ENCODE measurements at regions not wholly inside any gene's neighbourhood (a gene's known extent, or its start where the extent isn't known, plus 50 kb on each side); places are given as distances from the start of the nearest gene placed in this dataset.
"Not testable (repeated sequence)": the region's sequence is repeated elsewhere in the genome, so short reads cannot be mapped to it uniquely, and the experiment has no call there.

DNA sequence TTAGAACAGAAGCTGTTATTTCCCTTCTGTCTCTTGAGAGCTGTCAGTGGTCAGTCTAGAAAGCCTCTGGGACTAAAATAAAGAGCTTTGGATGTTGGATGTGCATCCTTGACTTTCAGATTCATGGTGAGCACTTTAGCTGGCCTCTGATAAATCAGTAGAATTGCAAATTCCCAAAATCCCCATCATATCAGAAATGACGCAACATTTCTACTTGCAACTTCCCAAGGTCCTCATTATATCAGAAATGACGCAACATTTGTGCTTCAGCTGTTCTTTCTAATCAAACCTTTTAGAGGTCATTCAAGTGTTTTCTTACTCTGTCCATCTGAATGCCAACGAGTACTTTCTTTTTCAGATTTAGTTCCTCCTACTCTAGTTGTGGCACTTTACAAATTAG lies 167.3 kb upstream of the MOCS2 start:
- DNase-seq, result no peak

DNA sequence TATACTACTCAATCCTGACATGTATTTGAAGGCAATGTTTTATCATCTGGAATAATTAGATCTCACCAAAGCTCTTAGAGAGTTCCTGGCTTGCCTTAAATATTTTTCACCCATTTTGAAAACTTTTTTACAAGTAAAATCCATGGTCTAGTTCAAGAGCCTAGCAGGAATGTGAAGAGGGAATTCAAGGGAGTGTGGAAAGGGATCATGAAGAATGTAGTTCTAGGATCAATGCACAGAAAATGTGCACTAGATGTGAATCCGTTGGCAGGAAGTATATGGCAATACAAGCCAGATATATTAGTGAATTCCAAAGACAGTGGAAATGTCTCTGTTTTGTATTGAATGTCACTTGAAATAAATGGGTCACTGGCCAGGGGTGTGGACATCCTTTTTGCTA lies 167.9 kb upstream of the MOCS2 start:
- DNase-seq, result no peak

DNA sequence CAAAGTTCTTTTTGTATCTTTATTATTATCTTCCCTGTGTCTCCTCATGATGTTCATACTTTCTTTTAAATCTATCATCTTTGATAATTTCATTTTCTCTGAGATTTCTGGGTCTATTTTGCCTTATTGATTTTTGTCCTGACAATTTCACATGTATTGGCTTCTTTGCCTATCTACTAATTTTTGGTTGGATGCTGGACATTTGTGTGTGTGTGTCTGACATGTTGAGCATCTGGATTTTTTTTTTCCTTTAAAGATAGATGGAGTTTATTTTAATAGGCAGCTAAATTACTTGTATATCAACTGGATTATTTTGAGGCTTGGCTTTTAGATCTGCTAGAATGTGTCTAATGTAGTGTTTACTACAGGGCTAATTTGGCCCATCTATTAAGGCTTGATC lies 178.0 kb upstream of the MOCS2 start:
- DNase-seq, result no peak

DNA sequence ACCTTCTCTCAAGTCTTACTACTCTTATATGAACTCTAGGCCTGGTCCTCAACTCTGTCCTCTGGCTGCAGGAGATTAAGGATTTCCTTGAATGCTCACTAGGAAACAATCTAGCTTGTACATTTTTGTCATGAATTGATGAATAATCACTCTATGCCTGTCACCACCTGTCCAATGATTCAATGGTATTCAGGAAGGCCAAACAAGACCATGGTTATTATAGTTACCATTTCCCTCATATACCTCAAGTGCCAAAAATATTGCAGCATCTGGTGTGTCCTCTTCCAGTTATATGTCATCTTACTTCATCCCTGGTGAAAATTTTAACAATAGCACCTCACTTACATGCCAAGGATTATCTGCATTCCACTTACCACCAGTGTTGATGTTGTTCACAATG lies 179.0 kb upstream of the MOCS2 start:
- DNase-seq, result no peak

DNA sequence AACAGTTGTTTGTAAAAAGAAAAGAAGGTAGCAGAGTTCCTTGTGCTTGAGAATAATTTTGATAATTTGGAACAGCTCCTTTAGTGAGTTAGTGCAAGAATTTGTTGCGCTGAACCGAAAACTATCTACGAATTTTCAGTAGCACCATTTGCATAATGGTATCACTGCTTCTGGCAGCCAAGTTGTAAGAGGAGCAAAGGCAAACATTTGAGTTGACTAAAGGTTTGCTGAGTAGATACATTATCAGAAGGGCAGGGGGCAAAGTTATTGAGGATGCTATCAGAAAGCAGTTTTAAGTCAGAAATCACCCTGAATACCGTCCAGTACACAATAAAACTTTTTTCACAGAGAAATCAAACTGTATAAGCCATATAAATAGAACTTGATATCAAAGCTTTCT lies 181.5 kb upstream of the MOCS2 start:
- DNase-seq, result no peak

DNA sequence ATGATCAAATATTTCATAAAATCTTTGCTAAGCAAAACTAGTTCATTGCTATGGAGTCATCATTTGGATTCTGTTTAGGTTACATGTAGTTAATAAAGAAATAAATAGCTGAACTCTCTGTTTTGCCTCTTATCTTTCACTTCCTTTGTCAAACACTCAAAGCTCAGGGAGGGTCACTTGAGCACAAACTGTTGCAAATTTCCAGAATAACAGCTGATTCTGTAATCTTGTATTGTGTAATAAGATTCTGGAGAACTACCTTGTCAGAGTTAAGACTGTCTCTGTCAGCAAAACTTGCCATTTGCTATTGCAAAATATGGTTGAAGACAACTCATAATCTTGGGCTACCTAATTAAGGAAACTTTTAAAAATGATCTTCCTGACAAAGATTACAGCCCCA lies 182.0 kb upstream of the MOCS2 start:
- peak; percentile 37 for DNase-seq

DNA sequence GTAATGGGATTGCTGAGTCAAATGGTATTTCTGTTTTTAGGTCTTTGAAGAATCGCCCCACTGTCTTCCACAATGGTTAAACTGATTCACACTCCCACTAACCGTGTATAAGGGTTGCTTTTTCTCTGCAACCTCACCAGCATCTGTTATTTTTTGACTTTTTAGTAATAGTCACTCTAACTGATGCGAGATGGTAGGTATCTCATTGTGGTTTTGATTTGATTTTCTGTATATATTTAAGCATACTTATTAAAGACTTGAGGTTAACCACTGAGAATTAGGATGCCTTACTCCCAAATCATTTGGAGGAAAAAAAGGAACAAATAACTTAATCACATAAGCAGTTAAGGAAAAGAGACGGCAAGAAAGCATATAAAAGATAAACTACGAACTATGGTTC lies 181.6 kb upstream of the FST start:
- DNase-seq, result no peak

DNA sequence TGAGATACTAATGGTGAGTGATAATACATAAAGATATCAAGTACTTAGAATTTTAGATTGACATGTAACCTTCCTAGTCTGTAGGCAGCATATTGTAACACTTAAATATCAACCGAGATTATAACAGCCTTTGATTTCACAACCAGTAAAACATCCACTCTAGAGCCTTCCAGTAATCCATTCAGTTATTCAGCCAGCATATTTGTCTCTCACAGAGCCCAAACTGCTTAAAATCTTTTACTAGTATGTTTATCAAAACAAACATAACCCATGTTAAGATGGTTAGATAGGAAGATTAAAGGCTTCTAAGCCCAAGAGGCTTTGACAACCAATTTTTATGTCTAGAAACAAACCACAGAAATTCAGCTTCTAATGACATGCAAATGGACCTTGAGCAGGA lies 177.9 kb upstream of the FST start:
- no peak for DNase-seq

DNA sequence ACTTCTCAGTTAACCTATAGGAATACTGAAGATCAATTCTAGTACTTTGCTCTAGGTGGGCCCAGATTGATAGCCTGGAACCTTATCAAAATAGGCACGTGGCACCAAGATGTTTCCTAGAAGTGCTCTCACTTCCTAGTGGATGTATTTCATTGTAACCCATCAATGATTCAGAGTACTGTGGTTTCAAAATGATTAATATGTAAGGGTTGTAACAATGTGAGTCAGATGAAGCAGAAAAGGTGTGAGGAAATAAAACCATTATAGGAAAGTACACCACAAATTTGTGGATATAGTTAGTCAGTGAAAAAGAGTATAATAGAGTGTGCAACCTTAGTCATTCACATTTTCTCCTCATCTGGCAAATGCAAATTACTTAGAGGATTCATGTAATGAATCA lies 177.3 kb upstream of the FST start:
- no peak for DNase-seq

DNA sequence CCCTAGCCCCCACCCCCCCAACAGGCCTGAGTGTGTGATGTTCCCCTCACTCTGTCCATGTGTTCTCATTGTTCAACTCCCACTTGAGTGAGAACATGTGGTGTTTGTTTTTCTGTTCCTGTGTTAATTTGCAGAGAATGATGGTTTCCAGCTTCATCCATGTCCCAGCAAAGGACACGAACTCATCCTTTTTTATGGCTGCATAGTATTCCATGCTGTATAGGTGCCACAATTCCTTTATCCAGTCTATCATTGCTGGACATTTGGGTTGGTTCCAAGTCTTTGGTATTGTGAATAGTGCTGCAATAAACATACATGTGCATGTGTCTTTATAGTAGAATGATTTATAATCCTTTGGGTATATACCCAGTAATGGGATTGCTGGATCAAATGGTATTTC lies 175.1 kb upstream of the FST start:
- DNase-seq, result not testable (repeated sequence)

DNA sequence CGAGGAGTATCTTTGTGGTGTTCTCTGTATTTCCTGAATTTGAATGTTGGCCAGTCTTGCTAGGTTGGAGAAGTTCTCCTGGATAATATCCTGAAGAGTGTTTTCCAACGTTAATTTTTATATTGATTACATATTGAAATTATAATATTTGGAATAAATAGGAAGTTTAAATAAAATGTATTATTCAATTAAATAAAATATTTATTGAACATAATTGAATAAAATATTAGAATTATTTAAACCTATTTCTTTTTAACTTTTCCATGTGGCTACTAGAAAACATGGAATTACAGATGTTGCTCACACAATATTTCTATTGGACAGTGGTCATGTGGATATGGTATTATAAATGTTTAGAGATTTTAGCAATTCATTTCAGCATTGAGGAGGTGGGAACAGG lies 170.8 kb upstream of the FST start:
- no peak for DNase-seq

DNA sequence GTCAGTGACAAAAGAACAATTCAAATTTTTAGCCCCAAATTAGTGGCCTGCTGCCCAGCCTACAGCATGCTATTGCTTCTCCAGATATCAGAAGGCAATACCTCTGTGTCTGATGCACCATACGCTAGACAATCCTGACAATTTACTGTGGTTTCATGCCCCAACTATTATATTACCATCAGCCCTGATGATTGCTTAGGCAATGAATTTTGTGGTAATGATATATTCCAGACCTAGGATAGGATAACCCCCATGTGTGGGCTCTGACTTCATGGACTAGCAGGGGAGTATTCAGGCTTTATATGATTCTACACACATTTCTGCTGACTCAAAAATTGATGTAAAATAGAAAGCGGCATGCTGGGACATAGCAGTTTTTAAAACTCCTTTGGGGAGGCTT lies 168.7 kb upstream of the FST start:
- no peak for DNase-seq

DNA sequence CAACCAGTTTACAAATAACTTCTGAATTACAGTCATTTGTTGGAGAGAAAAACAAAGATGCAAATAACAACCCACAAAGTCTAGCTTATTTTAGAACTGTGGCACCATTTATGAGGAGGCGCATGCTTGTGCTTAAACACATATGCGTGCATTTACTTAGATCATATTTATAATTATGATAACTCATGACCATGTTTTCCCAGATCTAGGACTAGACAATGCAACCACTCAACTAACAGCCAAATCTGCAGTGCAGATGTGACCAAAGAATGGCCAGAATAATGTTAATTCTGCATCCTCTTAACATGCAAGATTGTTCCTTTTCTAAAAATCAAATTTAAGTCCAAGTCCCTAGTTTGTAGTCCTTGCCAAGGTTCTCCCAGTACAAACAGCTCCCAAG lies 167.3 kb upstream of the FST start:
- DNase-seq, result no peak

DNA sequence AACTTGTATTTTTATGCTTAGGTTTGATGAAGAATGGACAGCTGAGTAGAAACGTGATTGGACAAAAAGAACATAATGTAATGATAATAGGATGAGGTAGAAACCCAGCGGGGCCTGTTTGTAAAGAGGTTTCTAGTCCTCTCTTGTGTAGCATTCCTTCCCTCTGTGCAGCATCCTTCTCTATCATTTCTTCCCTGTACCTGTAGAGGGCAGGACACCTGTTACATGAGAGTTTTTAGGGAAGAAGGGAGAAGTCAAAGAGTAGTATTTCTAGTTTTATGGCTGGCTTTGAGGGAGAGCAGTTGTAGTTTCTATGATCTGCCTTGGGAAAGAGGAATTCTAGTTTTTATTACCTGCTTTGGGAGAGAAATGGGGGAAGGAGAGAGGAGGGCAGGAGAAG lies 162.1 kb upstream of the FST start:
- no peak for DNase-seq

DNA sequence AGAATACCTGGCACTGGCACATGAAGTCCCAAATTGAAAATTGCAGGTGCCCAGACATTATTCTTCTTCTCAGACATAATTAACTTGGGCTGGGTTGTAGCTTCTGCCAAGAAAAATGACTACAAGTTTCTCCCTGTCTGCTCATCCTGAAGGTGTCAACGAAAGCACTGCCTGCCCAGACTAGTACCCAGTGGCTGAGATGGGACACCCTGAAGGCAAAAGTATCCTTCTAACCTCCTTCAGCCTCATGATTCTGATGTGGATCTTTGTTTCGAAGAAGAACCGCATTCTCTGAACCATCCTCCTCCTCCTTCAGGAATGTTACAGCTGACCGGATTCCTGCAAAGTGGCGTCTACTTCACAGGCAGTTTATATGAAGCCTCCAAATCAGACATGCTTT lies 161.1 kb upstream of the FST start:
- no peak for DNase-seq

DNA sequence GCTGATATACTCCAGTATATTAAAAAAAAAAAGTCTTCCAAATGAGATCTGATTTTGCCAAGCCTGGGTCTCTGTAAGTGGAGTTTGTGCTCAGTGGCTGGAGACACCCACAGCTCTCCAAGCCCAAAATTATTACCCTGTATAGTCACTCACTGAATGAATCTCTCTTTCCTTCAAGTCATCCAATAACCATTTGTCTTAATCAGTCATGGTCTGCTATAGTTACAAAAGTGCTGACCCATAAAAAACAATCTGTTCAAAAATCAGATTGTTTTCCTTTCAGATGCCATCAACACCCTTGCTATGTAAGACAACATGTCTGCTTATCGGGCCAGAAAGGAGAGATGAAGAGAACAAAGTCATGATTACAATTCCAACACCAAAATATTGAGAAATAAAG lies 159.4 kb upstream of the FST start:
- no peak for DNase-seq

DNA sequence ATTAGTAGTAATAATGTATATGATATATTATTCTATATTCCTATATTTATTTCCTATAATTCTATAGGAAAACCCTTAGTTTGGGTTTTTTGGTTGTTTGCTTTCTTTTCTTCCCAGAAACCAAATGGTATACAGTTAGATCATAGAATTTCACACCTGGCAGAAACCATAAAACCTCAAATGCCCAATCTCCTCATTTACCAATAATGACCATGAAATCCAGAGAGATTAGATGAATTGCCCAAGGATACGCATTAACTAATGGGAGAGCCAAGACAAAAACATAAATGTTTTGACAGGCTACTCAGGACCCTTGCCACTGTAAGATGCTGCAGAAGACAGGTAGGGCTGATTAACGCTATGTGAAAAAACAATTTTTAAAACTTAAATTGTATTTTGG lies 158.7 kb upstream of the FST start:
- no peak for DNase-seq

DNA sequence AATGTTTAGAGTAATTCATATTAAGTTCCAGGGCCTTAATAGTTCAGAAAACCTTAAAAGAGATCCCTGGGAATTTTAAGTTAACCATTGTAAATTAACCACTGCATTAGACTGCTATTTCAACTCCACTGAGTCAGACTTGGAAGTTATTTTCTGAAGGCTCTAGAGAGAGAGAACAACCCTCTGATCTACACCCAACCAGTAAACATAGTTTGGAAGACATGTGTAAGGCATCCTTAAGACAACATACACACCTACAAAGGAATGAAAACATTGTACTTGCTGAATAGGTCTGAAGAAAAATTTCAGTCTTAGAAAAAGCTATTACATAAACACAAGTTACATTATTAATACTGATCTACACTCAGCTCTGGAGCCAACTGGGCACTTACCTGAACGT lies 158.2 kb upstream of the FST start:
- DNase-seq, result no peak

DNA sequence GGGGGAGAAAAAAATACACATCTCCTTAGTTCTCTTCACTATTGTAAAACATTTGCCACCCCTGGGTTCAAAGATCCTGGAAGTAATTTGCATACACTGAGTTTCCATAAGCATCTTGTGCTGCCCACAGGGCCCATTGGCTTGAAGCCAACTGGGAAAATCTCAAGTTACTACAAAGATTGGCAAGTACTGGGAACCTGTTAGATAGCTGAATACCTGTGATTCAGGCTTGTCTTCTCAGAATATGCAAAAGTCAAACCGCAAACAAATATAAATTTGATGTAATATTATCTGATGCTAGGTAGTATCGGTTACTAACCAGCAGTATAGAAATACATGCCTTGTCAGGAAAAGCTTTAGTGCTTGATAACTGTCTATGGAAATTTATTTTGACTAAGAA lies 156.9 kb upstream of the FST start:
- no peak for DNase-seq

DNA sequence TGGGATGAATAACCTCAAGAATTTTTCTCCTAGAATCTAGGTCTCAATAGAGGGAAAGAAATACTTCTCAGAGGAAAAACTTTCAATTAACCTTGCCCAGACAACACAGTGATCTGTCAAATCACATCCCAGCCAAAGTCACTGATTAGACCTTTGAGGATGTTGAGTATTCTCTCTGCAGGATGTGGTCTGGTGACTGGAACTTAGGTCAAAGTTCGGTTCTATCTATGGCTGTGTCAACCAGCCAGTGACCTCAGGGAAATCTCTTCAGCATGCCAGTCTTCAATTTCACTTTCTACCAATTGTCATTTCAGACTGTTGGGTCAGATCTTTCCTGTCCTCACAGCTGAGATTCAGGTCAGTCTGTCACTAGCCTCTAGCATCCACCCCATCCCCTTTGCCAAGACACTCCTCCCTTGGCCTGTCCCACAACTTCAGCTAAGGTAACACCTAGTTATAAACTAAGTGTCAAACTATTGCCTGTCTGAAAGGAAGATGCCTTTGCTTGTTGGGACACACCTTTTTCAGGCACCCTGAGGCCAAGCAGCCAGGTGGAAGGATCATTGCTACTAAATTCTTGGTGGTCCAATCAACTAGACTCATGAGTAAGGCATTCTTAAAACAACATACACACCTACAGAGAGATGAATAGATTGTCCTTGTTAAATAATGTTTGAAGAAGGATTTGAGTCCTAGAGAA lies 156.3 kb upstream of the FST start:
- no peak for DNase-seq

DNA sequence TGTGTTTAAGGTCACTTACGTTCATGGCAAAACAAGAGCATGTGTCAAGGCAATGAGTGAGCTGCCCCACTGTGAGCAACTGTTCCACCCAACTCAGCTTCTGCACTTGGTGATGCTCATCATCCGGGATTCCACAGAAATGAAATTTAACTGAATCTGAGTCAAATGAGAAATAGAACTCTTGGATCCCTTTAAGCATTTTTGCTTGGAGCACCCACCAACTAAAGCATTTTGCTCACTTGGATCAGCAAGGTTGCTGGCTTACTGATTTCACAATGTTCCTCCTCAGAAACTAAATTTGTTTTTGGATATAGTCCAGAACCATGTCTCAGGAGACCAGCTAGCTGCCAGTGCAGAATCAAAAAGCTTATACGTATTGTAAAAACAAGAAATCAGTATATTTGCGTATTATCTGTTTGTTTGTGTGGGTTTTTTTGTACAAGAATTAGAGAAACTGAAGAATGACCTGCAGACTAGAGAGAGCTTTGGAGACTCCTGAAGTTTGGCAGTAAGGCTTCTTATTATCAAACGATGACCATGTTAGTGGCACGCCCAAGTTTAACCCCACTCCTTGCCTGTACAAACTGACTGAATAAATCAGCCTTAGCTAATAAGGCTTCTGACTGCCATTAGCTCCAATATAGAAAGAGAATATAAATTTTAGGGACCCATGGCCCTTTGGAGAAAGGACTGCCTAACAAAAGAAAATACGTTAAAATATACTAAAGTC lies 153.8 kb upstream of the FST start:
- DNase-seq, result no peak

DNA sequence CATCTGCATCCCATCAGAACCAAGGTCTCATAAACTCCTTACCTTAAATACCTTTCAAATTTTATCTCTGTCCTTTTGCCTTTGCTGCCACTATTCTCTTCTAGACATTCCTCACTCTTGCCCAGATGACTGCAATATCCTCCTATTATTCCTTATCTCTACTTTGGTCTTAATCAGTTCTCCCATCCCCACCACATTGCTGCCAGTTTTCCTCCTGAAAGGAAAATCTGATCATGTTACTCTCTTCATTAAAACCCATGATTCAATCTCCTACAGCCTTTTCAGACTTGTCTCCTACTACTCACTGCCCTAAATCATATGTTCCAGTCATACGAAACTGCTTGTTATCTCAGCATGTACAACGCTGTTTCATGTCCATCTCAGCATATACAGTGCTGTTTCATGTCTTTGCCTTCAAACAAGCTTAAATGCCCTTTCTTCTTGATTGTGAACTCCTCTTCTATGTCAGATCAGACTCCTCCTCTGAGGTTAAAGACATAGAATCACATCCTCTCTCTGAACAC lies 152.6 kb upstream of the FST start:
- DNase-seq, result no peak

DNA sequence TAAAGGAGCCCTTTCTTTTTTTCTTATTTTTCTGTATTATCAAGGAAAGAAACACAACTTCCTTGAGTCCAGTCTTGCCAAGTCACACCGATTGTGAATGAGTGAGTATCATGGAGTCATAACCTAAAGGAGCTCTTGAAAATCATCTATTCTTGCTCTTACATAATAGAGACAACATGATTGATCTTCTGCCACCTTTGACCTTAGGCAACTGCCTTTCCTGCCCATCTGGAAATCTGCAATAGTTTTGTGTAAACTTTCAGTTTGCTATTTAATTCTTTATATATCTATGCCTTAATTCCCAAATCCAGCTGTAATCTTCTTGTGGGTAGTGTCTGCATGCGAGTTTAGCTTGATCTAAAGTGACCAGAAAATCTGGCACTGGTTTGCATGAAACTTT lies 149.9 kb upstream of the FST start:
- DNase-seq, result no peak

DNA sequence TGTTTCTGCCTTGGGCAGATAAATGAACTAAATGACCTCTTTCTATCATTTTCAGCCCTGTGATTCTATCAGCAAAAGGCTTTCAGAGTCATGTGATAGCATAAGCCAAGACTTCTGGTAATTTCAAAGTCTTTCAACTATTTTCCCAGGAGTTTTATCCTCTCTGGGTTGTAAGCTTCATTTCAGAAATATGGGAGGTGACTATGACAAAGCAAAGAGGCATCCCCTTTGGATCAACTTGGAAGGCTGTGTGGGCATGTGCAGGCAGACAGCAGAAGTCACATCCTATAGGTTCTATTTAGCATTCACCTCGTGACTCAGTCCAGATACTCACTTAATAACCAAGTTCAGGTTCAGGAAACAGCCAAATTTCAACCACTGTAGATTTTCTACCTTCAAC lies 149.0 kb upstream of the FST start:
- no peak for DNase-seq

DNA sequence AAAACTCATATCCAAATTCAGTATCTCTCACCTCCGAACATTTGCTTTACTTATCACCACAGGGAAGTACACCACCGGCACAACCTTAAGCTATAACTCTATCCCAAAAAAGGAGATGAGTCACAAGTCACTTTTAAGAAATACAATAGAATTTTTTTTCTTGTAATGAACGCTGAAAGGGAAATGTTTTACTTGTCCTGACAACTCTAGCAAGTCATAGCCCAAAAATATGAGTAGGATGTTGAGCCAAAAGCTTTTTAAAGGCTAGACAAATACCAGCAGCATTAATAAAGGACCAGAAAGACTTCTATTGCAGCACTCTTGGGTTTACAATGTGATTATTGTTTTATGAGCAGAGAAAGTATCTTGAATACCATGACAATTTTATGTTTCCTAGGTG lies 147.3 kb upstream of the FST start:
- DNase-seq, result no peak

All from suppressor macrophage treated with lipopolysaccharide for 4 hours (primary cell).